GM18498 (cell line): ENCODE measurements at regions not wholly inside any gene's neighbourhood (a gene's known extent, or its start where the extent isn't known, plus 50 kb on each side); places are given as distances from the start of the nearest gene placed in this dataset.

Experiments used
- ATAC-seq: cut with Tn5 transposase; IDR thresholded peaks from one replicate; pipeline ENCODE4 v1.9.1; 2021; ENCODE audit warnings: mild to moderate bottlenecking, moderate library complexity; ENCODE audit not compliant: unreplicated experiment

- ATAC-seq = no peak
These were observed 129.4 kb downstream of the NUDT12 start for GRCh38 chr5:103433211-103433610.

GRCh38 chr5:103428923-103429322 lies 133.7 kb downstream of the NUDT12 start:
- ATAC-seq = no peak

- ATAC-seq = no peak
These were observed 134.1 kb downstream of the NUDT12 start for GRCh38 chr5:103428411-103428871.

GRCh38 chr5:103427326-103427725 lies 135.3 kb downstream of the NUDT12 start:
- ATAC-seq = no peak

- no peak for ATAC-seq
These were observed 136.7 kb downstream of the NUDT12 start for GRCh38 chr5:103425686-103426454.

GRCh38 chr5:103424453-103425205 lies 138.0 kb downstream of the NUDT12 start:
- no peak for ATAC-seq

GRCh38 chr5:103424026-103424425 lies 138.6 kb downstream of the NUDT12 start:
- no peak for ATAC-seq

- no peak for ATAC-seq
These were observed 139.8 kb downstream of the NUDT12 start for GRCh38 chr5:103422756-103423155.

- no peak for ATAC-seq
These were observed 148.0 kb downstream of the NUDT12 start for GRCh38 chr5:103414604-103415003.

GRCh38 chr5:103411711-103412110 lies 150.9 kb downstream of the NUDT12 start:
- ATAC-seq = no peak

- ATAC-seq = peak; percentile 96
These were observed 151.6 kb downstream of the MACIR start for GRCh38 chr5:103410172-103410571.

- ATAC-seq = no peak
These were observed 150.6 kb downstream of the MACIR start for GRCh38 chr5:103409013-103409670.

- peak; percentile 47 for ATAC-seq
These were observed 149.8 kb downstream of the MACIR start for GRCh38 chr5:103408408-103408807.

- no peak for ATAC-seq
These were observed 148.8 kb downstream of the MACIR start for GRCh38 chr5:103407402-103407801.

- no peak for ATAC-seq
These were observed 145.9 kb downstream of the MACIR start for GRCh38 chr5:103404483-103404882.

GRCh38 chr5:103402851-103403250 lies 144.3 kb downstream of the MACIR start:
- ATAC-seq = no peak

GRCh38 chr5:103397739-103398581 lies 139.4 kb downstream of the MACIR start:
- no peak for ATAC-seq

- no peak for ATAC-seq
These were observed 136.1 kb downstream of the MACIR start for GRCh38 chr5:103394676-103395075.

- no peak for ATAC-seq
These were observed 134.7 kb downstream of the MACIR start for GRCh38 chr5:103393101-103393754.

GRCh38 chr5:103391659-103392058 lies 133.1 kb downstream of the MACIR start:
- no peak for ATAC-seq
